ENCODE measurements at regions not wholly inside any gene's neighbourhood (a gene's known extent, or its start where the extent isn't known, plus 50 kb on each side); places are given as distances from the start of the nearest gene placed in this dataset.
"Not testable (repeated sequence)": the region's sequence is repeated elsewhere in the genome, so short reads cannot be mapped to it uniquely, and the experiment has no call there.

DNA sequence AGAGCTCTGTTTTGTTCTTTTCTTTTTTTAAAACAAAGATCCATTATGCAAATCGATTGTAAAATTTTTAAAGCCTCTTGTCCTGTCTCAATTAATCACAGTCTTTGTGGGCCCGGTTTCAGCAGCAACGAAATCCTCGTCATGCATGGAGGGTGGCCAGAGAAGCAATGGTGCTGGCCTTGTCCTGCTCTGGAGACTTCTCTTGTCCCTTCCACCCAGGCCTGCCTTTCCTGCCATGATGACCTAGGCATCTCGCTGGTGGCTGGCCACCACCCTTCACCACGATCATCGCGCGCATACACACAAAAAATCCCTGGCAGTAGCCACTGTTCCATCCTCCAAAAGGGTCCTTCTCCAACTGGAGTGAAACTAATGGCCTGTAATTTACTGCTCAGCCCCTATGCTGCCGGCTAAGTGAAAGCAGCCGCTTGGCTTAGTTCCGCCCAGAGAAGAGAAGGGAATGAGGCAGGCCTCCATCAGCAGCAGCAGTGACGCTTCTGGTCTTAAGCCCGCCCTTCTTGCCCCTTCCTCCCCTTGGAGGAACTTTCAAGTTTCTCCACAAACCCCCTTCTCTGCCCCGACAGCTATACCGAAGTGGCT is 309.5 kb downstream of the NPHP4 start:
- no peak for DNase-seq

DNA sequence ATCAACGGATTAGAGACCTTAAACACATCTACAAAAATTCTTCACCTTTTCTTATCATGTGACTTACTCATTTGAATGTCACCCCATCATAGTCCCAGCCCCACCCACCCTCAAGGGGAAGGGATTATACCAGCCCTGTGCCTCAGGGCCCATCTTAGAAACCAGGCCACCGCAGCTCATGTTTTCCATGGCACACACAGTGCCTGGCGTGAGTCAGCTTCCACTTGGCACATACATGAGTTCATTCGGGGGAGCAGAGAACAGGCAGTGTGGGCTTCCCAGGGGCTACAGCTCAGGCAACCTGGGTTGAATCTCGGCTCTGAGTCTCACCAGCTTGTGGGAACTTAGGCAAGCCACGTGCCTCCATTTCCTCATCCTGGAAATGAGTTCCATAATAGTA is 310.6 kb downstream of the NPHP4 start:
- no peak for DNase-seq

DNA sequence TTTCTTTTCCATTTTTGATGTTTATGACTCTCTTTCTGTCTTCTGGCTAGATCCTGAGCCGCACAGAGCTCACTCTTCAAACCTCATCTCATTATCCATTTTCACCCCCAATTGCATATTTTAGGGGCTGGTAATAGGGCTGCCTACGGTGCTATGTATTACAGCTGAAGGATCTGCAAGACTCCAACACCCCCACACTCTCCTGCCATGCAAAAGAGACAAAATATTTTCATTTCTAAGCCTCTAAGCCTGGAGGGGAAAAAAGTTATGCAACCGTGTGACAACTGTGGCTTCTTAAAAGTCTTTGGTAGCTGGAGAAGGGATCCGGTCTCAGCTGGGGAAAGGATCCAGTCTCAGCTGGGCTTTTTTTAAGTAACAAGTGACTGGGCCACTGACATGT is 311.6 kb downstream of the NPHP4 start:
- DNase-seq: no peak

DNA sequence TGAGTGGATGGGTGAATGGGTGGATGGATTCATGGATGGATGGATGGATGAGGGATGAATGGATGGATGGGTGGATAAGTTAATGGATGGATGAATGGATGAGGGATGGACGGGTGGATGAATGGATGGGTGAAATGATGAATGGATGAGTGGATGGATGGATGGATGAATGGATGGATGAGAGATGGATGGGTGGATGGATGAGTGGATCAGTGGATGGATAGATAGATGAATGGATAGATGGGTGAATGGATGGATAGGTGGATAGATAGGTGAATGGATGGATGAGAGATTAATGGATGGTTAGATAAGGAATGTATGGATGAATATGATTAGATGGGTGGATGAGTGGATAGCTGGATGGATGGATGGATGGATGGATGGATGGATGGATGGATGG is 313.5 kb downstream of the NPHP4 start:
- DNase-seq: no peak

DNA sequence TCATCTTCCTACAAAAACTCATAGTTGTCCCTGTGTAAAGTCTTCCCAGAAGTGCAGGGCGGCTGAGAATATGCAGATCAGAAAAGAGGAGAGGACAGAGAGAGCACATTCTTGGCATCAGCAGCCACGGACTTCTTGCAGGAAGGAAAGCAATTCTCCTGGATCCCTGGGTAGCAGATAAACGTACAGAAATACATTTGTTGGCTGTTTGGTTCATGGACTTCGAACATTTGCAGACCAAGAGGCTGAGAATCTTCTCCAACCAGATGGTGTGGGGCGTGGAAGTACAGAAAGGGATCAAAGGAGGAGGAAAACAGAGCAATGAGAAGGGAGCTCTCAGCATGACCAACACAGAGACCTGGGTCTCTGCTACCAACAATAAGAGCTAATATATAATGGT is 319.9 kb downstream of the NPHP4 start:
- not testable (repeated sequence) for DNase-seq

DNA sequence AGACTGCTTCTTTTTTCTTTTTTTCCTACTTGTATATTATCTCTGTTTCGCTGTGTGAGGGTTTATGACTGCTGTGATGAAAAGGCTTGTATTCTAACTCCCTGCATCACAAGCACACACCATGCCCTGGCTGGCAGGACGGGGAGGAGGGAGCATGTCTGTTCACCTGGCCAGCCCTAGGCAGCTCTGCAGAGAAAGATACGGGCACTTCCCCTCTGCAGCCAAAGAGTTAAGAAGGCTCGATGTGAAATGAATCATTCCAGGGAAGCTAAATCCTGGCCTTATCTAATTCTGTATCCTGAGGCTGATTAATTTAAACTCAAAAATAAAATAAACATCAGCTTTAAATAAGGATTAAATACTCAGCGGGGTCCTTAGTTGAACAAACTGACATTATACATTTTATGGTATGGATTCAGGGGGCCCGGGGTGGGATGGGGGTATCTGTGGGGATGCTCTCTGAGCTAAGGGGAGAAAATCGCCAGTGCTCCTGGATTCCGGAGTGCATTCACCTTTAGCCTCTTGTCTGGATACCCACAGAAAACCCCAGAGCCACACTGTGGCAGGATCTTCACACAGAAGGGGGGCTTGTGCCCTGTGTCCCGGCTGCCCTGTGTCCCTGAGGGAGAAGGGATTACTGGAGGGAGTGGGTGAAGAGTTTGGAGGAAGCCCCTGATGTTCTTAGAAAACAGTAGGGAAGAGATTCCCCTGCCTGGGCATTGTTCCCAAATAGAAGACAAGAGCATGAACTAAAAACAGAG is 321.5 kb downstream of the NPHP4 start:
- DNase-seq: no peak

DNA sequence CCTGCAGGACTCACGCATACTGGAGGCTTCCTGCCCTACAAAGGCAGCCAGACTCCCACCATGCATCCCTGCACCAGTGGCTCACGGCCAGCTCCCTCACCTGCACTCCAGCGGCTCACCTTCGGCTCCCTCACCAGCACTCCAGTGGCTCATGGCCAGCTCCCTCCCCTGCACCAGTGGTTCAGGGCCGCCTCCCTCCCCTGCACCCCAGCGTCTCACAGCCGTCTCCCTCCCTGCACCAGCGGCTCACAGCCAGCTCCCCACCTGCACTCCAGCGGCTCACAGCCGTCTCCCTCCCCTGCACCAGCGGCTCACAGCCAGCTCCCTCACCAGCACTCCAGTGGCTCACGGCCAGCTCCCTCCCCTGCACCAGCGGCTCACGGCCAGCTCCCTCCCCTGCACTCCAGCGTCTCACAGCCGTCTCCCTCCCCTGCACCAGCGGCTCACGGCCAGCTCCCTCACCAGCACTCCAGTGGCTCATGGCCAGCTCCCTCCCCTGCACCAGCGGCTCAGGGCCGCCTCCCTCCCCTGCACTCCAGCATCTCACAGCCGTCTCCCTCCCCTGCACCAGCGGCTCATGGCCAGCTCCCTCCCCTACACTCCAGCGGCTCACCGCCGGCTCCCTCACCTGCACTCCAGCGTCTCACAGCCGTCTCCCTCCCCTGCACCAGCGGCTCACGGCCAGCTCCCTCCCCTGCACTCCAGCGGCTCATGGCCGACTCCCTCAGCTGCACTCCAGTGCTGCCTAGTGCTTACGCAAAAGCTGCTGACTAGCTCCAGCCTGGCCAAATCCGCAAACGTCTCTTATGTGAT is 324.5 kb downstream of the NPHP4 start:
- DNase-seq: peak; percentile 69

DNA sequence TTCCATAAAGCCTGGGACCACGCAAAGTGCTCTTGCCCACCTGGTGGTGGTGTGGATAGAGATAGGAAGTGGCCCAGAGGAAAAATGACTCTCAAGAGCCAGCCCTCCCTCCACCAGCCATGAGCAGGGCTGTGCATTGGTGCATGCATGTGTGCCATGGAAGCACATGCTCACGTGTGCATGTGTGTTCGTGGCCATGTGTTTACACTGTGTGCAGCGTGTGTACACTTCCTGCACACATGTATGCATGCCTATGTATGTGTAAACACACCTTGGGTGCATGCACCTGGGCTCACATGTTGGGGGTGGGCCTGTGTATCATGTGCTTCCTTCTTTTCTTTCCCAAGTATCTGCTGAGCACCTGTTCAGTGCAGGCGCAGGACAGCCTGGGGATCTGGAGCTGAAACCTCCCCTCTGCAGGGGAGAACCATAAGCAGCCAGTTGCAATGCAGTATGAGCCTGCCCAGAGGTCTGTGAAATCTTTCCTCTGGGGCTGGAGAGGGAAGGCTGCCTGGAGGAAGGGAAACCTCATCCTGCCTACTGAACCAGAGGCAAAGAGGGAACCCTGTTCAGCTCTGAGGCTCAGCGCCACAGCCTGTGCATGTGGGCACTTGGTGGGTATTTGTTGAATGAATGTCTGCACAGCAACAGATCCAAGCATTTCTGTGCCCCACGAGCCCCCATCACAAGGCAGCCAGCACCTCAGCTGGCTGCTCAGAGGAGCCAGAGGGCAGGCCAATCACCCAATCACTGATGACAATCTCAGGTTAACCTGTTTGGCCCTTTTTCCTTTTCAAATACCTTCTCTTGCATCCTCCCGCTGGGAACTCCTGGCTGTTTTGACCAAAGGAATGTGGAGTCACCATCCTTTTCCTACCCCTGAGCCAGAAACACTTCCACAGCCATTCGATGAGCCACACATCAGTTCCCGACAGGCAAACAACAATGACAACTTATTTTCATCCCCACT is 327.0 kb downstream of the NPHP4 start:
- DNase-seq: no peak

DNA sequence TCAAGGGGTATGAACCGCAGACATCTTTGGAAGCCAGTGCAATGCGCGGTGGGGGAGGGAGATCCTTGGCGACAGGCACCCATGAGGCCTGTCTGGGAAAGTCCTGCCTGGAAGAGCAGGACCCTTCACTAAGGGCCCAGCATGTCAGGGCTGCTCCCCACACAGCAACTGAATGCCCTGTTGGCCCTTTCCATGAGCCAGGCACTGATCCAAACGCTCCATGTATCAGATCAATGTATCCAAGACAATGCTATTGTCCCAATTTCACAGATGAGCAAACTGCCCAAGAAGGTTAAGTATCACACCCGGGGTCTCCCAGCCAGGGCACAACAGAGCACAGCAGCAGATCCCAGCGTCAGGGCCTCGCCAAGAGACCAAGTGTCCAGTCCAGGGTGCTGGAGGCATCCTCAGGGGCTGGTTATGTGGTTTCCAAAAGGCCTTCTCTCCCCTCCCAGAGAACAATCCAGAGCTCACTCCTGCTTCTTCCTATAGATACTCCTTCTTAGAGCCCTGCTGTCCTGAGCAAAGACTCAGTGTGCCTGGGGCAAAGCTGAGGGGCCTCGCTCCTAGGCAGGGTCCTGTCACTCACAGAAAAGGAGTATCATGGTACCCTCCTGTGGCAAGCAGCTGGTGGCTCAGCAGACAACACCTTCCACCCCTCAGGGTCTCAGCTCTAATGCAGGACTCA is 328.0 kb downstream of the NPHP4 start:
- DNase-seq: no peak

DNA sequence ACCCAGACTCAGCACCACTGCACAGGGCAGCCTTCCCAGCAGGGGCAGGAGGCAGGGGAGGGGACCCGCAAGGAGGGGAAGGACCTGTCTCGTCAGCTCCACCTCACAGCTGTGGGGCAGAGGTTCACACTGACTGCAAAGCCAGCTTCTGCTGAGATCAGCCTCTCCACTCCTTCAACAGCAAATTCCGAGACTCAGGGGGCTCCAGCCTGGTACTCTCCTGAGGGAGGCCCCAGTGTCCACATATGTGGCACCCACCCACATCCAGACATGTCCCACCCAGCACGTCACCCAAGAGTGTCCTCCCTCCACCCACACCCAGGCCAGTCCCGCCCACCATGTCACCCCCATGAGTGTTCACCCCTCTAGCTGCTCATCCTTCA is 329.5 kb downstream of the NPHP4 start:
- DNase-seq: no peak

DNA sequence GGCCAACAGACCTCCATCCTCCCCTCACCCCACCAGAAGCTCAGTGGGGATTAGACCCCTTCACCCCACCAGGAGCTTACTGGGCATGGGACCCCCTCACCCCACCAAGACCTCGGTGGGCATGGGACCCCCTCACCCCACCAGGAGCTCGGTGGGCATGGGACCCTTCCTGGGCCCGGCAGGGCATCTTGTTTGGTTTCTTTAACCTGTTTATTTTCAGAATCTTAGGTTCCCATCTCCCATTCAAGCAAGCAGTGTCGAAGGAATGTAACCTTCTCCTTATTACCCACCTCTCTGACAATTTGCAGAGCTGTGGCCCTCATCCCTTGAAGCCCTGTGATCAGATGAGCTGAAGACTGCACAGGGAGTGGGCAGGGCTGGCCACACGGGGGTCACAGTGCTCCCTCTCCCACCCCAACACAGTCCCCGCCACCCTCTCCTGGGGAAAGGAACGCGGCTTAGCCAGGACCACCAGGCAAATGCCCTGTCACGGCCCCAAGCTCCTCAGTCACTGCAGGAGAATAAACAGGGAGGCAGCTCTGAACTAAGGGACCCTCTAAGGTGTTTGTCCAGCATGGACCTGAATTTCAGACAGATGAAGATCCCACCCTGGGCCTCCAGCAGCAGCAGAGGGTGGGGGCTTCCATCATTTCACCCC is 330.0 kb downstream of the NPHP4 start:
- no peak for DNase-seq

DNA sequence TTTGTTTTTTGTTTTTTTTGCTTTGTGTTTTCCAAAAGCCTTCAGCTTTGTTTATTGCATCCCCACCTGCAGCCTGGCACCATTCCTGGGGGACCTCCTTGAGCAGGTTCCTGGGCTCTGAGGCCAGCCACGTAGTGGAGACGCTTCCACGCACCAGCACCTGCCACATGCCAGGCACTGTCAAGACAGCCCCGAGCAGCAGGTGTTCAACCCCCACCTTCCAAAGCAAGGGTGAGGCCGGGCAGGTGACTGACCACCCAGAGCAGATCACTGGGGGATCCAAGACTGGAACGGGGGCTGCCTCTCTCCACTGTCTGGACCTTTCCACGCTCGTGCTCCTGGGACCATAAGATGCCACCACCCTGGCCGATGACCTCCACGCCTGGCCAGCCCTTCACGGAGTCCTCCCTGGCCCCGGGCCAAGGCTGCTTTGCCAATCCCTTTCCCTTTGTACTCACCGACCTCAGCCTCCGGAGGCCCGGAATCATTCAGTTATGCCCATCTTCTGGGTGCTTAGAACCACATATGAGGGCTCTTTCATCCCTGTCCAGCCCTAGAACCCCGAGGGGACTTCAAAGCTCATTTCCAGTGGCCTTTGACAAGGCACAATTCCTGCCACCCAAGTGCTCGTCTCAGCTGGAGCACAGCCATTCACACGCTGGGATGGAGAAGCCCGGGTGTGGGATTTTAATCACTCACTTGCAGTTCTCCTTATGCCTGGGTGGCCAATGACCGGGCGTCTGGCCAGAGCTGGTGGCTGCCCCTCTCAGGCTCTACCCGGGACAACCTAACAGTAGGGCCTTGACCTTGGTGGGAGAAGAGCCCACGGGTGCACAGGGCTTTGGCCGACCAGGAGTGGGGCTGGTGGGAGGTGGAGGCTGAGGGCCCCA is 330.8 kb downstream of the NPHP4 start:
- DNase-seq: no peak

DNA sequence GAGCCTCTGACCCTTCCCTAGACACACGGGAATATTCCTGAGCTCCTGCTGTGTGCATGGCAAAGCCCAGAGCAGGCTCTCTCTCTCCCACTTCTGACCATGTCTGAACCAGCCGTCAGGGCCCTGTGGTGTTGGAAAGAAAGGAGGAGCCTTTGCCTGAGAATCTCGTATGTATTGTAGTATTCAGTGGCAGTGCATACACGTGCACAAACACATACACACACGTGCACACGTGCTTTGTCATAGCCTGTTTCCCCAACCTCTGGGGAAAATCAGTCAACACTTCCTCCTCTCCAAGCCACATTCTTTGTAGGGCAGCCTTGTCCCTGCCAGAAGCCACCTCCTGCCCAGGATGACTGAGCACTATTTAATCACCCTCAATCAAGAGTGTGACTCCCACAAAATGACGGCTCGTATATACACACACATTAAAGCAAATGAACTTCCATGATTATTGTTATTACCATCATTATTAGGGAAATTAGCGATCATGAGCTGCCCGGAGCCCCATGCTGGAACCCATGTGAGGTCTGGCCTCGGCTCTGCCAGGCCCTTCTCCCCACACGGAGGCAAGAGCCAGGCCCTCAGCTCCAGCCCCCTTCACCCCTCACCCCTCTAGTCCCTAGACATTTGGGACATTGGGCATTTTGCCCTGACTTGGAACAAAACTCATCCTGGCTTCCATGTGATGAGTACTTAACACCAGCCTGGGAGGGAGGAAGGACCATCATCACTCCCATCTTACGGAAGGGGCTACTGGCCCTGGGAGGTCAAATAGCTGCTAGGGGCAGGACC is 331.9 kb downstream of the NPHP4 start:
- no peak for DNase-seq

DNA sequence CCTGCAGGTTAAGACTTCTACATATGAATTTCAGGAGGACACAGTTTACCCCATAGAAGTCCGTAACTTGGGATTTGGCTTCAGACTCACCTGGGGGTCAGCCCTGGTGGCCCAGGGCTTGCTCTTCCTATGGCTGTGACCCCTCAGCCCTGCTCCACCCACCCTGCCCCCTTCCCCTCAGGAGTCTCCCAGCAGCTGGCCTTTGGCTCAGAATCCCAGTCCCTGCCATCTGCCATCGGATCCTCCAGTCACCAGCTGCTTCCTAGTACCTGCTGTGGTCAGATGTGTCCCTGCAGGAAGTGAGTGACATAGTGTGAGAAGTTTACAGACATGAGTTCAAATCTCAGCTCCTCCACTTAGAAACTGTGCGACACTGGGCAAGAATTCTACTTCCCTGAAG is 332.6 kb downstream of the NPHP4 start:
- DNase-seq: peak; percentile 23

DNA sequence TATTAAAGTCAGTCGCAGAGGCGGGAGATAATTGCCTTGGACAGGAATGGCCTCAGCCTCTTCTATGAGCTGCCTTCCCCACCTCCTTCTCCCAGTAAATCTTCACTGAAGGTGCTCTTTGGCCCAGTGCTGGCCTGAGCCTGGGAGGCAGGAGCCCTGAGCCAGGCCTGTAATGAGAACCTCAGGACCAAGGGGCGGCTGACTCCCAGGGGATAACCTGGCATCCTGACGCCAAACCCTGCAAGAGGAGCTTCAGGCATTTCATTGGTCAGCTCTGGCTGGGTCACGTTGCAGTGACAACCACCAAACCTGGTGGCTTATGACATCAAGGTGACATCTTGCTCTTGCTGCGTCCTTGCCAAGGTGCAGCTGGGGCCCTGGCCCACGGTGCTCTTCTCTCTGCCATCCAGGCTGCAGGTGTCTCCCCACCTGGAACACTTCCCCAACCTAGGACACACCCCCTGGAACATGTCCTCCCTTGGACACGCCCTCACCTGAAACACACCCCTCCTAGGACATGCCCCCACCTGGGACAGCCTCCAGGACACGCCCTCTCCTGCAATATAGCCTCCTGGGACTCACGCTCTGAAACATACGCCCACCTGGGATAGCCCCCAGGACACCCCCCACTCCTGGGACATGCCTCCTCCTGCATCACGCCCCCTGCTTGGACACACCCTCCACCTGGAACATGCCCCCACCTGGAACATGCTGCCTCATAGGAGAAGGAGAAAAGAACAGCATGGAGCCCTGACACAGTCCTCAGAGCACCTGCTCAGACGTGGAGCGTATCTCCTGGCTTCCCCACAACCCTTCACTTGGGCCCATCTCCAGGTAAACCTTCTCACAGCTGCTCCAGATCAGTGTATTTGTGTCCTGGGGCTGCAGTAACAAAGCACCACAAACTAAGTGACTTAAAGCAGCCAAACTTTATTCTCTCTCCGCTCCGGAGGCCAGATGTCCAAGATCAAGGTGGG is 333.6 kb downstream of the NPHP4 start:
- peak; percentile 14 for DNase-seq

DNA sequence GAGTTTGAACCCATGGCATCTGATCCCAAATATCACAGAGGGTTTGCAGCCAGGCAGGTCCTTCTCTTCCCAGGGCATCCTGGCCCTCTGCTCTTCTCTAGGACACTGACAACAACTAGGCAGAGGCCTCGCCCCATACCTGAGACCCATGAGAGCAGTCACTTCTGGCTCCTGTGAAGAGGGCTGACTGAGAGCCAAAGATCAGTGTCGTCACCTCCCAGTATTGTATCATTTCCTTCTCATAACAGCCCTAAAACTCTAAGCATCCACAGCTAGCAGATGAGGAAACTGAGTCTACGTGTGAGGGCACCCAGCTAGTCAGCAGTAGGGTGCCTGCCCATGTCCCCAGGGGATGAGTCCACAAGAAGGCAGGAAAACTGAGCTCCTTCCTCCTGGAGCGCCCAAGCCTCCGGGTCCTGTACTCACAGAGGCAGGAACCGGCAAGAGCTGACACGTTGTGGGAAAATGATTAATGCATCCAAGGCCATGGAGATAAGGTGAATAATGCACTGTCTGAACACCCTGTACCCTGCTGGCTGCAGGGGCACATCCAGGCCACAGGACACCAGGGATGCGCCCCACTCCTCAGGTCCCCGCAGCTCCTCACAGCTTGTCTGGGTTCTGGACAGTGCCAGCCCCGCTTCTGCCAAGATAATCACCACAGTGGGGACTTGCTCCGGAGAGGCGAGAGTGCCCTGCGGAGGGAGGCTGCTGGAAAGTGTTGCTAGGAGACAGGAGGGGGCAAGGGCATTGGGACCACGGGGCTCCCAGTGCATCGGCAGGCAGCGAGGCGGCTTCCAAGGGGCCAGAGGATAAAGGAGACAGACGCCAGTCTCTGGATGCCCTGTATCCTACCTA is 340.0 kb downstream of the NPHP4 start:
- DNase-seq: no peak

DNA sequence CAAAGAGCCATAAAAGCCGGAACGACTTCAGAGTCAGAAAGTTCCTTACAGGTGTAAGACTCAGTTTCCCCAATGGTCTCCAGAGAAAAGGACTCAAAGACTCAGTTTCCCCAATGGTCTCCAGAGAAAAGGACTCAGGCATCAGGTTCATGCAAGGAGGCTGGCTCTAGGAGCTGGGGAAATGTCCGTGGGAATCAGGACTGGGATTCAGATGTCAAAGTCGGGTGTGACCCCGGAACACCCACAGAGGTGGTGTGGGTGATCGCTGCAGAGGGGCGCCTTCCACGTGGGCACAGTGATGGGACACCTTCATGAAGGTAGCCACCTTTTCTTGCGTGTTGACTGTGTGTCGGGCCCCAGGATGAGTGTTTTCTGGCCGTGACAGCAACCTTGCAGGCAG is 340.8 kb downstream of the NPHP4 start:
- no peak for DNase-seq

DNA sequence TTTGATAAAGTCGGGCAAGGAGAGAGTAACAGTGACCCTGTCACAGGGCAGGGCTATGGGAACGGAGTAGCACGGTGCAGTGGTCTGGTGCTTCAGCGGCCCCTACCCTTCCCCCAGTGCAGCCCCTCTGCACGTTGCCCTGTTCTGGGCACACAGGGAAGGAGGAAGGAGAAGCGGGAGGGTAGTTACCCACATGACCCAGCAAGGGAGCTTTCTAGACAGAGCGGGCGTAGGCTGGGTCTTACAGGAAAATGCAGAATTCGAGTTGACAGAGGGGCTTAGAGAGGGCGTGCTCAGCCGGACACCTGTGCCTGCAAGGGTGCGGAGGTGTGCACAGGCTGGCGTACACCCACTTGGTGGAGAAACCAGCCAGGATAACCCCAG is 341.2 kb downstream of the NPHP4 start:
- DNase-seq: no peak
